ENCODE measurements at regions not wholly inside any gene's neighbourhood (a gene's known extent, or its start where the extent isn't known, plus 50 kb on each side); places are given as distances from the start of the nearest gene placed in this dataset.

GRCh38 chr12:41736436-41736835 lies 408.2 kb downstream of the GXYLT1 start:
- Histone ChIP-seq H3K4me3 (ENCODE audit: extremely low read depth, insufficient read depth, low read length, poor library complexity, severe bottlenecking) (no peak overlapping the region), H3K36me3 (ENCODE audit: control insufficient read depth, insufficient read depth, low read length) (no peaks in the 10 kb centered on the region), H3K9me3 (ENCODE audit: control insufficient read depth, low read length) (no peaks in the 10 kb centered on the region), H3K4me1 (ENCODE audit: control insufficient read depth, insufficient read depth, low read length, poor library complexity, severe bottlenecking) (no peaks in the 10 kb centered on the region), H3K27ac (ENCODE audit: low read depth, low read length, severe bottlenecking) (no peak overlapping the region)
- WGBS, 2 experiments (ENCODE audit: insufficient coverage in 2 of 2): 100% methylated on average over 1 of the region's 1 CpG; no CpG with 5 or more reads in 1 of the 2 experiments

GRCh38 chr12:41731691-41732090 lies 413.0 kb downstream of the GXYLT1 start:
- WGBS, 2 experiments (ENCODE audit: insufficient coverage in 2 of 2): 100% methylated on average over 1 of the region's 1 CpG; no CpG with 5 or more reads in 1 of the 2 experiments
- no peaks in the 10 kb centered on the region for H3K36me3 ChIP-seq (ENCODE audit: control insufficient read depth, insufficient read depth, low read length)
- H3K9me3 ChIP-seq (ENCODE audit: control insufficient read depth, low read length): no peaks in the 10 kb centered on the region
- H3K27ac ChIP-seq (ENCODE audit: low read depth, low read length, severe bottlenecking): no peak overlapping the region
- no peaks in the 10 kb centered on the region for H3K4me1 ChIP-seq (ENCODE audit: control insufficient read depth, insufficient read depth, low read length, poor library complexity, severe bottlenecking)
- no peak overlapping the region for H3K4me3 ChIP-seq (ENCODE audit: extremely low read depth, insufficient read depth, low read length, poor library complexity, severe bottlenecking)

- Histone ChIP-seq H3K4me3 (ENCODE audit: extremely low read depth, insufficient read depth, low read length, poor library complexity, severe bottlenecking) (no peak overlapping the region), H3K4me1 (ENCODE audit: control insufficient read depth, insufficient read depth, low read length, poor library complexity, severe bottlenecking) (no peaks in the 10 kb centered on the region), H3K27ac (ENCODE audit: low read depth, low read length, severe bottlenecking) (no peak overlapping the region), H3K9me3 (ENCODE audit: control insufficient read depth, low read length) (no peaks in the 10 kb centered on the region), H3K36me3 (ENCODE audit: control insufficient read depth, insufficient read depth, low read length) (no peaks in the 10 kb centered on the region)
- no CpG with 5 or more reads among the region's 2 CpGs for WGBS, 2 experiments (ENCODE audit: insufficient coverage in 2 of 2)
Observed at GRCh38 chr12:41731061-41731460, 413.6 kb downstream of the GXYLT1 start.

- Histone ChIP-seq H3K27ac (ENCODE audit: low read depth, low read length, severe bottlenecking) (no peak overlapping the region), H3K4me3 (ENCODE audit: extremely low read depth, insufficient read depth, low read length, poor library complexity, severe bottlenecking) (no peak overlapping the region), H3K4me1 (ENCODE audit: control insufficient read depth, insufficient read depth, low read length, poor library complexity, severe bottlenecking) (no peaks in the 10 kb centered on the region), H3K36me3 (ENCODE audit: control insufficient read depth, insufficient read depth, low read length) (no peaks in the 10 kb centered on the region), H3K9me3 (ENCODE audit: control insufficient read depth, low read length) (no peaks in the 10 kb centered on the region)
- no CpG with 5 or more reads among the region's 2 CpGs for WGBS, 2 experiments (ENCODE audit: insufficient coverage in 2 of 2)
Observed at GRCh38 chr12:41724216-41724615, 420.5 kb downstream of the GXYLT1 start.

GRCh38 chr12:41719214-41719613 lies 425.5 kb downstream of the GXYLT1 start:
- no peaks in the 10 kb centered on the region for H3K36me3 ChIP-seq (ENCODE audit: control insufficient read depth, insufficient read depth, low read length)
- no peaks in the 10 kb centered on the region for H3K9me3 ChIP-seq (ENCODE audit: control insufficient read depth, low read length)
- no peak overlapping the region for H3K27ac ChIP-seq (ENCODE audit: low read depth, low read length, severe bottlenecking)
- 100% methylated on average over 1 of the region's 3 CpGs; no CpG with 5 or more reads in 1 of the 2 experiments for WGBS, 2 experiments (ENCODE audit: insufficient coverage in 2 of 2)
- no peak overlapping the region for H3K4me3 ChIP-seq (ENCODE audit: extremely low read depth, insufficient read depth, low read length, poor library complexity, severe bottlenecking)
- no peaks in the 10 kb centered on the region for H3K4me1 ChIP-seq (ENCODE audit: control insufficient read depth, insufficient read depth, low read length, poor library complexity, severe bottlenecking)

- no peak overlapping the region for H3K4me3 ChIP-seq (ENCODE audit: extremely low read depth, insufficient read depth, low read length, poor library complexity, severe bottlenecking)
- WGBS, 2 experiments (ENCODE audit: insufficient coverage in 2 of 2): no CpG with 5 or more reads among the region's 3 CpGs
- peaks cover 2% of the 10 kb centered on the region for H3K4me1 ChIP-seq (ENCODE audit: control insufficient read depth, insufficient read depth, low read length, poor library complexity, severe bottlenecking)
- H3K9me3 ChIP-seq (ENCODE audit: control insufficient read depth, low read length): no peaks in the 10 kb centered on the region
- no peaks in the 10 kb centered on the region for H3K36me3 ChIP-seq (ENCODE audit: control insufficient read depth, insufficient read depth, low read length)
- no peak overlapping the region for H3K27ac ChIP-seq (ENCODE audit: low read depth, low read length, severe bottlenecking)
Observed at GRCh38 chr12:41715256-41715655, 429.4 kb downstream of the GXYLT1 start.

- peaks cover 15% of the 10 kb centered on the region for H3K4me1 ChIP-seq (ENCODE audit: control insufficient read depth, insufficient read depth, low read length, poor library complexity, severe bottlenecking)
- 84 to 91% methylated on average over 3 to 4 of the region's 5 CpGs for WGBS, 2 experiments (ENCODE audit: insufficient coverage in 2 of 2)
- H3K27ac ChIP-seq (ENCODE audit: low read depth, low read length, severe bottlenecking): peak overlapping the region; percentile 83
- no peak overlapping the region for H3K4me3 ChIP-seq (ENCODE audit: extremely low read depth, insufficient read depth, low read length, poor library complexity, severe bottlenecking)
- H3K36me3 ChIP-seq (ENCODE audit: control insufficient read depth, insufficient read depth, low read length): no peaks in the 10 kb centered on the region
- H3K9me3 ChIP-seq (ENCODE audit: control insufficient read depth, low read length): no peaks in the 10 kb centered on the region
Observed at GRCh38 chr12:41709463-41710285, 435.0 kb downstream of the GXYLT1 start.

GRCh38 chr12:41709012-41709411 lies 435.7 kb downstream of the GXYLT1 start:
- no peaks in the 10 kb centered on the region for H3K9me3 ChIP-seq (ENCODE audit: control insufficient read depth, low read length)
- no peak overlapping the region for H3K4me3 ChIP-seq (ENCODE audit: extremely low read depth, insufficient read depth, low read length, poor library complexity, severe bottlenecking)
- H3K27ac ChIP-seq (ENCODE audit: low read depth, low read length, severe bottlenecking): peak overlapping the region; percentile 83
- H3K36me3 ChIP-seq (ENCODE audit: control insufficient read depth, insufficient read depth, low read length): no peaks in the 10 kb centered on the region
- H3K4me1 ChIP-seq (ENCODE audit: control insufficient read depth, insufficient read depth, low read length, poor library complexity, severe bottlenecking): peaks cover 15% of the 10 kb centered on the region
- WGBS, 2 experiments (ENCODE audit: insufficient coverage in 2 of 2): 65 to 73% methylated on average over 2 of the region's 3 CpGs

GRCh38 chr12:41706376-41706775 lies 438.3 kb downstream of the GXYLT1 start:
- WGBS, 2 experiments (ENCODE audit: insufficient coverage in 2 of 2): no CpG with 5 or more reads among the region's 1 CpG
- H3K36me3 ChIP-seq (ENCODE audit: control insufficient read depth, insufficient read depth, low read length): no peaks in the 10 kb centered on the region

GRCh38 chr12:41701943-41702601 lies 442.6 kb downstream of the GXYLT1 start:
- Histone ChIP-seq H3K27ac (ENCODE audit: low read depth, low read length, severe bottlenecking) (no peak overlapping the region), H3K4me3 (ENCODE audit: extremely low read depth, insufficient read depth, low read length, poor library complexity, severe bottlenecking) (no peak overlapping the region), H3K36me3 (ENCODE audit: control insufficient read depth, insufficient read depth, low read length) (no peaks in the 10 kb centered on the region), H3K4me1 (ENCODE audit: control insufficient read depth, insufficient read depth, low read length, poor library complexity, severe bottlenecking) (no peaks in the 10 kb centered on the region), H3K9me3 (ENCODE audit: control insufficient read depth, low read length) (no peaks in the 10 kb centered on the region)
- no CpG with 5 or more reads among the region's 2 CpGs for WGBS, 2 experiments (ENCODE audit: insufficient coverage in 2 of 2)

More at GRCh38 chr12:41706376-41706775, 438.3 kb downstream of the GXYLT1 start:
- Histone ChIP-seq H3K4me3 (ENCODE audit: extremely low read depth, insufficient read depth, low read length, poor library complexity, severe bottlenecking) (no peak overlapping the region), H3K27ac (ENCODE audit: low read depth, low read length, severe bottlenecking) (no peak overlapping the region), H3K4me1 (ENCODE audit: control insufficient read depth, insufficient read depth, low read length, poor library complexity, severe bottlenecking) (peaks cover 15% of the 10 kb centered on the region), H3K9me3 (ENCODE audit: control insufficient read depth, low read length) (no peaks in the 10 kb centered on the region)

- Histone ChIP-seq H3K27ac (ENCODE audit: low read depth, low read length, severe bottlenecking) (no peak overlapping the region), H3K4me1 (ENCODE audit: control insufficient read depth, insufficient read depth, low read length, poor library complexity, severe bottlenecking) (no peaks in the 10 kb centered on the region), H3K4me3 (ENCODE audit: extremely low read depth, insufficient read depth, low read length, poor library complexity, severe bottlenecking) (no peak overlapping the region), H3K36me3 (ENCODE audit: control insufficient read depth, insufficient read depth, low read length) (no peaks in the 10 kb centered on the region), H3K9me3 (ENCODE audit: control insufficient read depth, low read length) (no peaks in the 10 kb centered on the region)
- WGBS, 2 experiments (ENCODE audit: insufficient coverage in 2 of 2): 88% methylated on average over 2 of the region's 4 CpGs
Observed at GRCh38 chr12:41700940-41701339, 443.7 kb downstream of the GXYLT1 start.

Measured in mesodermal cell (in vitro differentiated cells).